H1 (cell line): ENCODE measurements at regions not wholly inside any gene's neighbourhood (a gene's known extent, or its start where the extent isn't known, plus 50 kb on each side); places are given as distances from the start of the nearest gene placed in this dataset.

Experiments used
- POLR2A ChIP-seq, 2 experiments: IDR thresholded peaks; 1 replicate in 1 of 2; 2 replicates in 1 of 2; pipeline ENCODE4 v1.6.1; 2011; ENCODE audit warnings: low read depth in 2 of 2, low read length in 2 of 2, mild to moderate bottlenecking in 2 of 2; ENCODE audit errors: control extremely low read depth in 1 of 2
- SIN3A ChIP-seq, 2 experiments: IDR thresholded peaks in 1 of 2; conservative IDR thresholded peaks in 1 of 2; 2 replicates each; pipeline ENCODE4 v1.6.1; 2011 to 2012; ENCODE audit warnings: low read length in 2 of 2, improper control_type of control experiment in 1 of 2, low read depth in 1 of 2, mild to moderate bottlenecking in 1 of 2

DNA sequence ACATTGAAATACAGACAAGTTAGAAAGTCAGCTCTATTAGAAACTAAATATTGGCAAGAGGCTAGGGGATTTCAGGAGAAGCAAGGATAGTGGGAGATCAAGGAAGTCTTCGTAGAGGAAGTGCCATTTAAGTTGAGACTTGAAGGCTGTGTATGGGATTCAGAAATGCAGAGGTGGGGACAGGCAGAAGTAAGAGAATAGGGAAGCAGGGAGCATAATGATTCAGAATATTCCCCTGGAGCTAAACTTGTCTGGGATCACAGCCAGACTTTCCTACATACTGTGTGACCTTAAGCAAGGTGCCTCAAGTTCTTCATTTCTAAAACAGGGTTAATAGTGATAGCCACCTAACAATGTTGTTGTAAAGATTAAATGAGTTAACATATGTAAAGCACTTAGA, 108.8 kb downstream of the DDIT4L start:
- TF ChIP-seq SIN3A (conservative IDR thresholded peaks at IDR 0.05 in 1 of 2, IDR thresholded peaks at IDR 0.05 in 1 of 2; ENCODE audit: low read depth in 1 of 2, low read length in 2 of 2) (no peak), POLR2A (IDR thresholded peaks at IDR 0.05; ENCODE audit: control extremely low read depth in 1 of 2, low read depth in 2 of 2, low read length in 2 of 2) (no peak)
